T-helper 1 cell treated with Interleukin-12 subunit alpha and Interleukin-12 subunit beta and Interleukin-4 antibody, amounts not matched to agents 30 μg/mL and 1 μg/mL, for 36 hours (primary cell): ENCODE measurements at regions not wholly inside any gene's neighbourhood (a gene's known extent, or its start where the extent isn't known, plus 50 kb on each side); places are given as distances from the start of the nearest gene placed in this dataset.

ENCODE experiments used
- H3K27ac Mint-ChIP-seq: one replicate; pipeline ENCODE4 v1.8.0; 2021; ENCODE audit warnings: mild to moderate bottlenecking, mixed read lengths
- H3K27me3 Mint-ChIP-seq: one replicate; pipeline ENCODE4 v1.8.0; 2021; ENCODE audit warnings: low read depth, mixed read lengths
- H3K36me3 Mint-ChIP-seq: one replicate; pipeline ENCODE4 v1.8.0; 2021; ENCODE audit warnings: low read depth, mixed read lengths
- H3K4me1 Mint-ChIP-seq: one replicate; pipeline ENCODE4 v1.8.0; 2021; ENCODE audit warnings: low read depth, mixed read lengths
- H3K4me3 Mint-ChIP-seq: one replicate; pipeline ENCODE4 v1.8.0; 2021; ENCODE audit warnings: mild to moderate bottlenecking, moderate library complexity, mixed read lengths
- H3K9me3 Mint-ChIP-seq: one replicate; pipeline ENCODE4 v1.8.0; 2021; ENCODE audit warnings: mixed read lengths

- H3K27ac Mint-ChIP-seq: no peak overlapping the region
- peaks cover 4% of the 10 kb centered on the region for H3K9me3 Mint-ChIP-seq
- H3K36me3 Mint-ChIP-seq: no peaks in the 10 kb centered on the region
- no peaks in the 10 kb centered on the region for H3K4me1 Mint-ChIP-seq
- no peak overlapping the region for H3K4me3 Mint-ChIP-seq
- no peaks in the 10 kb centered on the region for H3K27me3 Mint-ChIP-seq
These were observed 493.9 kb upstream of the IGFBP3 start for GRCh38 chr7:46414946-46415345.

- H3K27ac Mint-ChIP-seq: no peak overlapping the region
- H3K36me3 Mint-ChIP-seq: no peaks in the 10 kb centered on the region
- H3K4me3 Mint-ChIP-seq: no peak overlapping the region
- no peaks in the 10 kb centered on the region for H3K4me1 Mint-ChIP-seq
- H3K9me3 Mint-ChIP-seq: peaks cover 4% of the 10 kb centered on the region
- no peaks in the 10 kb centered on the region for H3K27me3 Mint-ChIP-seq
These were observed 490.2 kb upstream of the IGFBP3 start for GRCh38 chr7:46411236-46411635.

GRCh38 chr7:46407125-46407524 is 486.1 kb upstream of the IGFBP3 start:
- no peak overlapping the region for H3K4me3 Mint-ChIP-seq

GRCh38 chr7:46397591-46397990 is 476.5 kb upstream of the IGFBP3 start:
- no peak overlapping the region for H3K27ac Mint-ChIP-seq
- no peaks in the 10 kb centered on the region for H3K4me1 Mint-ChIP-seq
- no peak overlapping the region for H3K4me3 Mint-ChIP-seq
- no peaks in the 10 kb centered on the region for H3K27me3 Mint-ChIP-seq
- no peaks in the 10 kb centered on the region for H3K36me3 Mint-ChIP-seq
- peaks cover 10% of the 10 kb centered on the region for H3K9me3 Mint-ChIP-seq

More at GRCh38 chr7:46407125-46407524, 486.1 kb upstream of the IGFBP3 start:
- Mint-ChIP-seq H3K9me3 (no peaks in the 10 kb centered on the region), H3K36me3 (no peaks in the 10 kb centered on the region), H3K27me3 (no peaks in the 10 kb centered on the region), H3K27ac (no peak overlapping the region), H3K4me1 (no peaks in the 10 kb centered on the region)

- Mint-ChIP-seq H3K36me3 (no peaks in the 10 kb centered on the region), H3K4me3 (no peak overlapping the region), H3K27ac (no peak overlapping the region), H3K9me3 (peaks cover 14% of the 10 kb centered on the region), H3K27me3 (no peaks in the 10 kb centered on the region), H3K4me1 (no peaks in the 10 kb centered on the region)
These were observed 475.4 kb upstream of the IGFBP3 start for GRCh38 chr7:46396481-46396880.

GRCh38 chr7:46393142-46393541 is 472.1 kb upstream of the IGFBP3 start:
- Mint-ChIP-seq H3K36me3 (no peaks in the 10 kb centered on the region), H3K4me1 (no peaks in the 10 kb centered on the region), H3K4me3 (no peak overlapping the region), H3K27me3 (no peaks in the 10 kb centered on the region), H3K27ac (no peak overlapping the region), H3K9me3 (peaks cover 14% of the 10 kb centered on the region)

- Mint-ChIP-seq H3K27ac (no peak overlapping the region), H3K9me3 (peaks cover 14% of the 10 kb centered on the region), H3K4me3 (no peak overlapping the region), H3K4me1 (no peaks in the 10 kb centered on the region), H3K27me3 (no peaks in the 10 kb centered on the region), H3K36me3 (no peaks in the 10 kb centered on the region)
These were observed 470.4 kb upstream of the IGFBP3 start for GRCh38 chr7:46391231-46392201.

- H3K9me3 Mint-ChIP-seq: peaks cover 9% of the 10 kb centered on the region
- H3K27me3 Mint-ChIP-seq: no peaks in the 10 kb centered on the region
- H3K27ac Mint-ChIP-seq: no peak overlapping the region
- H3K4me1 Mint-ChIP-seq: no peaks in the 10 kb centered on the region
- H3K36me3 Mint-ChIP-seq: no peaks in the 10 kb centered on the region
- H3K4me3 Mint-ChIP-seq: no peak overlapping the region
These were observed 469.0 kb upstream of the IGFBP3 start for GRCh38 chr7:46390042-46390441.

GRCh38 chr7:46389146-46389545 is 468.1 kb upstream of the IGFBP3 start:
- Mint-ChIP-seq H3K27me3 (no peaks in the 10 kb centered on the region), H3K36me3 (no peaks in the 10 kb centered on the region), H3K4me1 (no peaks in the 10 kb centered on the region), H3K27ac (no peak overlapping the region), H3K4me3 (no peak overlapping the region), H3K9me3 (peaks cover 9% of the 10 kb centered on the region)

GRCh38 chr7:46387646-46388045 is 466.6 kb upstream of the IGFBP3 start:
- H3K27me3 Mint-ChIP-seq: no peaks in the 10 kb centered on the region
- no peaks in the 10 kb centered on the region for H3K4me1 Mint-ChIP-seq
- no peak overlapping the region for H3K27ac Mint-ChIP-seq
- H3K36me3 Mint-ChIP-seq: no peaks in the 10 kb centered on the region
- H3K9me3 Mint-ChIP-seq: peaks cover 4% of the 10 kb centered on the region
- no peak overlapping the region for H3K4me3 Mint-ChIP-seq

- Mint-ChIP-seq H3K4me3 (no peak overlapping the region), H3K36me3 (no peaks in the 10 kb centered on the region), H3K27ac (no peak overlapping the region), H3K4me1 (no peaks in the 10 kb centered on the region), H3K9me3 (no peaks in the 10 kb centered on the region), H3K27me3 (no peaks in the 10 kb centered on the region)
These were observed 465.6 kb upstream of the IGFBP3 start for GRCh38 chr7:46386428-46387399.

- no peak overlapping the region for H3K4me3 Mint-ChIP-seq
- no peaks in the 10 kb centered on the region for H3K9me3 Mint-ChIP-seq
- no peaks in the 10 kb centered on the region for H3K36me3 Mint-ChIP-seq
- no peaks in the 10 kb centered on the region for H3K27me3 Mint-ChIP-seq
- no peaks in the 10 kb centered on the region for H3K4me1 Mint-ChIP-seq
- H3K27ac Mint-ChIP-seq: no peak overlapping the region
These were observed 464.7 kb upstream of the IGFBP3 start for GRCh38 chr7:46385662-46386309.

- Mint-ChIP-seq H3K27ac (no peak overlapping the region), H3K9me3 (peaks cover 4% of the 10 kb centered on the region), H3K36me3 (no peaks in the 10 kb centered on the region), H3K4me3 (no peak overlapping the region), H3K4me1 (no peaks in the 10 kb centered on the region), H3K27me3 (no peaks in the 10 kb centered on the region)
These were observed 462.5 kb upstream of the IGFBP3 start for GRCh38 chr7:46383605-46384004.

GRCh38 chr7:46369933-46370654 is 449.0 kb upstream of the IGFBP3 start:
- Mint-ChIP-seq H3K9me3 (no peaks in the 10 kb centered on the region), H3K4me1 (no peaks in the 10 kb centered on the region), H3K27ac (no peak overlapping the region), H3K27me3 (no peaks in the 10 kb centered on the region), H3K36me3 (no peaks in the 10 kb centered on the region), H3K4me3 (no peak overlapping the region)
